Islet precursor cell (in vitro differentiated cells): ENCODE measurements at regions not wholly inside any gene's neighbourhood (a gene's known extent, or its start where the extent isn't known, plus 50 kb on each side); places are given as distances from the start of the nearest gene placed in this dataset.
"Not testable (repeated sequence)": the region's sequence is repeated elsewhere in the genome, so short reads cannot be mapped to it uniquely, and the experiment has no call there.

ENCODE experiments used
- DNase-seq: peaks from one replicate; pipeline ENCODE4 v3.0.0-alpha.2; 2018

GRCh38 chr1:213484333-213484732 is 433.3 kb downstream of the RPS6KC1 start:
- DNase-seq = no peak

DNA sequence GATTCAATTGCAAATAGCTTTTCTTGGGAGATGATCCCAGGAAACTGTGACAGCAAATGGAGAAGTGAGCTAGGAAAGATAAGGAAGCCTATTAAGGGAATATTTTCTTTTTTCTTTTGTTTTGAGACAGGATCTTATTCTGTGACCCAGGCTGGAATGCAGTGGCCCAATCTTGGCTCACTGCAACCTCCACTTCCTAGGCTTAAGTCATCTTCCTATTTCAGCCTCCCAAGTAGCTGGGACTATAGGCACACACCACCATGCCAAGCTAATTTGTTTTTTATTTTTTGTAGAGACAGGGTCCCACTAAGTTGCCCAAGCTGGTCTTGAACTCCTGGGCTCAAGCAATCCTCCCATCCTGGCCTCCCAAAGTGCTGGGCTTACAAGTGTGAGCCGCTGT is 433.7 kb downstream of the RPS6KC1 start:
- DNase-seq = no peak

- DNase-seq = no peak
These were observed 435.4 kb downstream of the RPS6KC1 start for GRCh38 chr1:213486488-213486887.

GRCh38 chr1:213491468-213491867 is 440.4 kb downstream of the RPS6KC1 start:
- DNase-seq = no peak

- no peak for DNase-seq
These were observed 441.4 kb downstream of the RPS6KC1 start for GRCh38 chr1:213492161-213493041.

DNA sequence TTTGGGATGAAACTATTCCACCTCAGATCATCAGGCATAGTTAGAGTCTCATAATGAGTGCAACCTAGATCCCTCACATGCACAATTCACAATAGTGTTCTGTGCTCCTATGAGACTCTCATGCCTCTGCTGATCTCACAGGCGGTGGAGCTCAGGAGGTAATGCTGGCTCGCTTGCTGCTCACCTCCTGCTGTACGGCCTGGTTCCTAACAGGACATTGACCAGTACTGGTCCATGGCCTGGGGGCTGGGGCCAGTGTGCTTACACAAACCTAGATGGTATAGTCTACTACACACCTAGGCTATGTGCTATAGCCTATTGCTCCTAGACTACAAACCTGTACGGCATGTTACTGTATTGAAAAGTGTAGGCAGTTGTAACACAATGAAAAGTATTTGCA is 448.4 kb downstream of the RPS6KC1 start:
- no peak for DNase-seq

DNA sequence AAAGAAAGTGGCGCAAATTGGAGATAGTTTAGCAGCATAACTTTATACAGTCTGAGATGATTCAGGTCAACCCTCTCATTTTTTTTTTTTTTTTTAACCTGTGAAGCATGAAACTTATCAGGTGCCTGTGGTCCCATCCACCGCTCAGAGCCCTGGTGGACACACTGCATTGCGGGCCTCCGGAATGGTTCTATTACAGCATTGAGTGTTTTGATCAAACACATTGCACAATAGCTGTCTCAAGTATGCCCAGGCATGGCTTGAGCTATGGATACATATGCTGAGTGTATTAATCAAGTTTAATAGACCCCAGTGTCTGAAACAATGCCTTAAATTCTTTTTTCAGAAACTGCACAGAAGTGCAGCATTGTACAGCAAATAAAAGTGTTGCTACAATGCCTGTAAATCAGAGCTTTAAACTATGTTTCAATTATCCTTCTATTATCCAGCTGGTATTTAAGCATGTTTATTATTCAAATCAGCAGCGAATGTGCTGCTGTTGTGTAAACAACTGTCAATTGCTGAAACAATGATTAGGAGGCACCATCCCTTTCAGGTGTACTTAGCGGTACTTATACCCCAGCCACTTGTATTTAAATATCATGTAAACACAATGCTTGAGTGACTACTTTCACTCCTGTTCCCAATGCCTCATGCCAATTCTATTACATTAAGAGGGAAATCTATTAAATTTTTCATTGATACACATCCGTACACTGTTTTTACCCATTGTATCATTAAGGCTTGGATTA is 456.6 kb downstream of the RPS6KC1 start:
- DNase-seq = no peak

- no peak for DNase-seq
These were observed 460.1 kb downstream of the RPS6KC1 start for GRCh38 chr1:213511173-213511572.

- no peak for DNase-seq
These were observed 461.3 kb downstream of the RPS6KC1 start for GRCh38 chr1:213512316-213512715.

GRCh38 chr1:213513006-213513405 is 462.0 kb downstream of the RPS6KC1 start:
- no peak for DNase-seq

GRCh38 chr1:213514408-213515179 is 463.6 kb downstream of the RPS6KC1 start:
- DNase-seq = not testable (repeated sequence)

- no peak for DNase-seq
These were observed 468.1 kb downstream of the RPS6KC1 start for GRCh38 chr1:213519098-213519497.

DNA sequence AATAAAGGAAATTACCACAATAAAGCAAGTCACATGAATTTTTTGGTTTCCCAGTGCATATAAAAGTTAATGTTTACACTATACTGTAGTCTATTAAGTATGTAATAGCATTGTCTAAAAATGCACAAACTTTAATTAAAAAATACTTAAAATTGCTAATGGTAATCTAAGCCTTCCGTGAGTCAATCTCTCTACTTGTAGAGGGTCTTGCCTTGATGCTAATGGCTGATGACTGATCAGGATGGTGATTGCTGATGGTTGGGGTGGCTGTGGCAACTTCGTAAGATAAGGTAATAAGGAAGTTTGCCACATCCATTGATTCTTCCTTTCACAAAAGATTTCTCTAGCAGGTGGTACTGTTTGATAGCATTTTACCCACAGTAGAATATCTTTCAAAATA is 466.6 kb upstream of the PROX1 start:
- DNase-seq = no peak

- DNase-seq = no peak
These were observed 463.9 kb upstream of the PROX1 start for GRCh38 chr1:213523781-213524398.

DNA sequence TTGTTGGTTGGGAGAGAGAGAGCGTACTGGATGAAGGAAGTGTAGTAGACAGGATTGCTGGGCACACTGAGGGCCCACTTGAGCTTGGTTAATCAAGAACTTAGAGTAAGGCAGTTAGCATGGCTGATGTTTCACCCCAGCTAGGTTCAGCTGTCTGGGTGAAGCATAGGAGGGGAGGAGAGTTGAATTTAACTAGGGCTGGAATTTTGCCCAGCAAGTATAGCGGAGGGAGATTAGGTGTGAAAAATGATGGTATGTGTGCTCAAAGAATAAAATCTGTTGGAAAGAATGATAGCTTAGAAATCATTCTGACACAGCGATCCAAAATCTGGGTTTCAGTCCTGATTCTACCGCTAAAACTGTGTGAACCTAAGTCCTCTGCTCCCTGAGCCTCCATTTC is 461.5 kb upstream of the PROX1 start:
- DNase-seq = no peak

DNA sequence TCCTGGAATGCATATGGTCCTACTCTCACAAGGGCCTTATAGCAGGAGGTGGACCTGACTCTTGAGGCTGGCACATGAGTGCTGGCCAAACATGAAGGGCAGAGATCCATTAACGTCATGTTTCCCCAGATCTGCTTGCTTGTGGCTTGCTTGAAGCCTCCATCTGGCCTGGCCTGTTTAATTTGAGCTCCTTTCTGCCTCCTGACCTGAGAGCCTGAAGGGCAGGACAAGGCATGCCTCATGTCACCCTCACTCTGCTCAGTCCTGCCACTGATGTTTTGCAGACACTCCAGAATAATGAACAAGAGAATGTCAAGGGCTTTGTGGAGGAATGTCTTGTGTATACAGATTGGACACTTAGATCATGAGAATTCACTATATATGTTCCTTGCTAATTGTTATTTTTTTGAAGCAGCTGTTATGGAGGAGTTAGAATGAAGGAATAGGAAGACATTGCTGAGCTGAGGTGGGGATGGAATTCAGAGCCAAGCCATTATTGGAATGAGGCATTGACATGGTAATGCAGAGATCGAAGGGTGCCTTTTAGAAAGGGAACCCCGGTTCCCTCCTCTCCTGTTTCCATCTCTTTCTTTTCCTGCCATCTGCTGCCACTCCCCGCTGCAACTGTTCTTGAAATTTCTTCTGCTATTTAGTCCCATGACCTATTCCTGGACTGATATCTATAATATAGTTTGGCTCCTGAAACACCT is 457.0 kb upstream of the PROX1 start:
- DNase-seq = peak; percentile 58

- DNase-seq = no peak
These were observed 456.1 kb upstream of the PROX1 start for GRCh38 chr1:213531369-213532310.

GRCh38 chr1:213533125-213533524 is 454.6 kb upstream of the PROX1 start:
- no peak for DNase-seq

GRCh38 chr1:213535679-213536078 is 452.1 kb upstream of the PROX1 start:
- DNase-seq = no peak

DNA sequence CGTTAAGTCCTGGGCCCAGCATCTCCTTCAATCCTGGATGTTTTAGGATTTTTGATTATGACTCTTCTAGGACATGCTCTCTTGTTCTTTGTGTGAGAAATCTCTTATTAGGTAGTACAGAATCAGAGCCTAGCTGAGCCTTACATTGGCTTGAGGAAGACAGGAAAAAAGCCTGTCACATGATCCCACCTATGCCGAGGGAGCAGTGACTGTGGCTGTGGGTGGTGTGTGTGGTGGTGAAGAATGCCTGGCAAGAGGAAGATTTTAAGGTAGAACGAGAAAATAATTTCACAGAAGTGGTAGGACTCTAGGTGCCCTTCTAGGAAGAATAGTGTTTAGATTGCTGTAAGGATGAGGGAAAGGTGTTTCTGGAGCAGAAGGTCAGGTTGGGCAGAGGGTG is 449.5 kb upstream of the PROX1 start:
- no peak for DNase-seq

DNA sequence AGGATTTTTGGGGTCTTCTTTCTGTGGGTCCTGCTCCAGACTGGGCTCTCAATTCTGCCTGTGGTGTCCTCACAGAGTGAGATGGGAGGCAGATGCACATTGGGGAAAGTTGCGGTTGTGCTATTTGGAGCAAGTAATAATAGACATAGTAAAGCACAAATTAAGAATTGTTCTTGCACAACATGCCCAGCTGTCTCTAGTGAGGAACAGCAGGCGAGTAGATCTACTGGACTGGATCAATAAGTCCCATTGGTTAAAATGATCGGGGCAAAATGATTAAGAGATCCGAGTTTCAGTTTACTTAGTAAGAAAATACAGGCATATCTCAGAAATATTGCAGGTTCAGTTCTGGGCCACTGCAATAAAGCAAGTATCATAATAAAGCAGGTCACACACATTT is 448.3 kb upstream of the PROX1 start:
- no peak for DNase-seq
